ENCODE measurements at regions not wholly inside any gene's neighbourhood (a gene's known extent, or its start where the extent isn't known, plus 50 kb on each side); places are given as distances from the start of the nearest gene placed in this dataset.

DNA sequence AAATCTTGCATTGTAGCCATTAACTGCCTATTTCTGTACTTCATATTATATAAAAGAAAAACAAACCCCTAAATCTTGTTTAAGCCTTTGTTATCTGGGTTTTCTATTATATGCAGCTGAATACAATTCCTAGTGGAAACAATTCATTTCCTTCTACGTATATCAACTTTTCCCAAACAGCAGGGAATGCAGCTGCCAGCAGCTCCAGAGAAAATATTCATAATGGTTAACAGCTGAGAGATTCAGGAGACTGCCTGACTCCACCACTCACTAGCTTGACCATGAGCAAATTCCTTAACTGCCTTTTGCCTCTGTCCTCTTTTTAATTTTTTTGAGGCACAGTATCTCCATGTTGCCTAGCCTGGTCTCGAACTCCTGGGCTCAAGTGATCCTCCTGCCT, 146.2 kb downstream of the SPATA18 start:
- Histone ChIP-seq H3K27me3 (ENCODE audit: insufficient read depth, poor library complexity, severe bottlenecking) (no peaks in the 10 kb centered on the region), H3K4me3 (replicated peaks; ENCODE audit: insufficient read depth, low read length) (no peak overlapping the region), H3K27ac (replicated peaks) (no peak overlapping the region)
- no peak for TF ChIP-seq SPI1 (IDR thresholded peaks at IDR 0.05; ENCODE audit: borderline replicate concordance, low read depth)
- no peak for TF ChIP-seq POLR2AphosphoS5 (IDR thresholded peaks at IDR 0.05; ENCODE audit: low read depth)
- TF ChIP-seq, protein P1, sequence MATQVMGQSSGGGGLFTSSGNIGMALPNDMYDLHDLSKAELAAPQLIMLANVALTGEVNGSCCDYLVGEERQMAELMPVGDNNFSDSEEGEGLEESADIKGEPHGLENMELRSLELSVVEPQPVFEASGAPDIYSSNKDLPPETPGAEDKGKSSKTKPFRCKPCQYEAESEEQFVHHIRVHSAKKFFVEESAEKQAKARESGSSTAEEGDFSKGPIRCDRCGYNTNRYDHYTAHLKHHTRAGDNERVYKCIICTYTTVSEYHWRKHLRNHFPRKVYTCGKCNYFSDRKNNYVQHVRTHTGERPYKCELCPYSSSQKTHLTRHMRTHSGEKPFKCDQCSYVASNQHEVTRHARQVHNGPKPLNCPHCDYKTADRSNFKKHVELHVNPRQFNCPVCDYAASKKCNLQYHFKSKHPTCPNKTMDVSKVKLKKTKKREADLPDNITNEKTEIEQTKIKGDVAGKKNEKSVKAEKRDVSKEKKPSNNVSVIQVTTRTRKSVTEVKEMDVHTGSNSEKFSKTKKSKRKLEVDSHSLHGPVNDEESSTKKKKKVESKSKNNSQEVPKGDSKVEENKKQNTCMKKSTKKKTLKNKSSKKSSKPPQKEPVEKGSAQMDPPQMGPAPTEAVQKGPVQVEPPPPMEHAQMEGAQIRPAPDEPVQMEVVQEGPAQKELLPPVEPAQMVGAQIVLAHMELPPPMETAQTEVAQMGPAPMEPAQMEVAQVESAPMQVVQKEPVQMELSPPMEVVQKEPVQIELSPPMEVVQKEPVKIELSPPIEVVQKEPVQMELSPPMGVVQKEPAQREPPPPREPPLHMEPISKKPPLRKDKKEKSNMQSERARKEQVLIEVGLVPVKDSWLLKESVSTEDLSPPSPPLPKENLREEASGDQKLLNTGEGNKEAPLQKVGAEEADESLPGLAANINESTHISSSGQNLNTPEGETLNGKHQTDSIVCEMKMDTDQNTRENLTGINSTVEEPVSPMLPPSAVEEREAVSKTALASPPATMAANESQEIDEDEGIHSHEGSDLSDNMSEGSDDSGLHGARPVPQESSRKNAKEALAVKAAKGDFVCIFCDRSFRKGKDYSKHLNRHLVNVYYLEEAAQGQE (IDR thresholded peaks at IDR 0.05; ENCODE audit: insufficient replicate concordance, low read depth) = no peak
- DNase-seq (ENCODE audit: low read depth in 1 of 2, low spot score in 1 of 2) = no peak

- H3K4me3 ChIP-seq (replicated peaks; ENCODE audit: insufficient read depth, low read length) = no peak overlapping the region
Observed at GRCh38 chr4:52198294-52198693, 147.2 kb downstream of the SPATA18 start.

DNA sequence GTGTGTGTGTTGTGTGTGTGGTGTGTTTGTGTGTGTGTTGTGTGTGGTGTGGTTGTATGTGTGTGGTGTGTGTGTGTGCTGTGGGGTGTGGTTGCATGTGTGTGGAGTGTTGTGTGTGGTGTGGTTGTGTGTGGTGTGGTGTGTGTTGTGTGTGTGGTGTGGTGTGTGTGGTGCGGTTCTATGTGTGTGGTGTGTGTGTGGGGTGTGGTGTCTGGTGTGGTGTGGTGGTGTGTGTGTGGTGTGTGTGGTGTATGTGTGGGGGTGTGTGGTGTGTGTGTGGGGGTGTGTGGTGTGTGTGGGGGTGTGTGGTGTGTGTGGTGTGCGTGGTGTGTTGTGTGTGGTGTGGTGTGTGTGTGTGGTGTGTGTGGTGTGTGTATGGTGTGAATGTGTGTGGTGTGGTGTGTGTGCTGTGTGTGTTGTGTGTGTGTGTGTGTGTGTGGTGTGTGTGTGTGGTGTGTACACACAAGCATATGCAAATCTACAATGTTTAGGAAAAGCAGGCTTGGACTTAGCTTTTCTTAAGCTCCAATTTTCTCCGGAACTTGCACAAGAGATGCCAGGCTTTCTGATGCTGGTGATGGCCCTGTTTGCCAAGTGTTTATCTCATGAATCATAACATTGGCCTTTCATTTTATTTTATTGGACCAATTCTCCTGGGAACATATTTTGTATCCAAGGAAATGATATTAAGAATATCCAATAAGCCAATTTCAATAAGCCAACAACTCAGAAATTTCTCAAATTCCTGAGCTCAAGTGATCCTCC, 148.7 kb downstream of the SPATA18 start:
- Histone ChIP-seq H3K4me3 (replicated peaks; ENCODE audit: insufficient read depth, low read length) (no peak overlapping the region), H3K27ac (replicated peaks) (no peak overlapping the region), H3K27me3 (ENCODE audit: insufficient read depth, poor library complexity, severe bottlenecking) (no peaks in the 10 kb centered on the region)
- DNase-seq (ENCODE audit: low read depth in 1 of 2, low spot score in 1 of 2) = no peak
- TF ChIP-seq, protein P2, sequence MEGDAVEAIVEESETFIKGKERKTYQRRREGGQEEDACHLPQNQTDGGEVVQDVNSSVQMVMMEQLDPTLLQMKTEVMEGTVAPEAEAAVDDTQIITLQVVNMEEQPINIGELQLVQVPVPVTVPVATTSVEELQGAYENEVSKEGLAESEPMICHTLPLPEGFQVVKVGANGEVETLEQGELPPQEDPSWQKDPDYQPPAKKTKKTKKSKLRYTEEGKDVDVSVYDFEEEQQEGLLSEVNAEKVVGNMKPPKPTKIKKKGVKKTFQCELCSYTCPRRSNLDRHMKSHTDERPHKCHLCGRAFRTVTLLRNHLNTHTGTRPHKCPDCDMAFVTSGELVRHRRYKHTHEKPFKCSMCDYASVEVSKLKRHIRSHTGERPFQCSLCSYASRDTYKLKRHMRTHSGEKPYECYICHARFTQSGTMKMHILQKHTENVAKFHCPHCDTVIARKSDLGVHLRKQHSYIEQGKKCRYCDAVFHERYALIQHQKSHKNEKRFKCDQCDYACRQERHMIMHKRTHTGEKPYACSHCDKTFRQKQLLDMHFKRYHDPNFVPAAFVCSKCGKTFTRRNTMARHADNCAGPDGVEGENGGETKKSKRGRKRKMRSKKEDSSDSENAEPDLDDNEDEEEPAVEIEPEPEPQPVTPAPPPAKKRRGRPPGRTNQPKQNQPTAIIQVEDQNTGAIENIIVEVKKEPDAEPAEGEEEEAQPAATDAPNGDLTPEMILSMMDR (IDR thresholded peaks at IDR 0.05; ENCODE audit: insufficient read depth, low read length) = no peak
- no peak for TF ChIP-seq SPI1 (IDR thresholded peaks at IDR 0.05; ENCODE audit: borderline replicate concordance, low read depth)
- no peak for TF ChIP-seq POLR2AphosphoS5 (IDR thresholded peaks at IDR 0.05; ENCODE audit: low read depth)
- TF ChIP-seq, protein P1 (IDR thresholded peaks at IDR 0.05; ENCODE audit: insufficient replicate concordance, low read depth) = no peak
- TF ChIP-seq GABPA (IDR thresholded peaks at IDR 0.05; ENCODE audit: low read depth) = no peak

More at GRCh38 chr4:52198294-52198693, 147.2 kb downstream of the SPATA18 start:
- TF ChIP-seq, protein P1 (IDR thresholded peaks at IDR 0.05; ENCODE audit: insufficient replicate concordance, low read depth) = no peak
- no peak for TF ChIP-seq GABPA (IDR thresholded peaks at IDR 0.05; ENCODE audit: low read depth)
- no peak for TF ChIP-seq POLR2AphosphoS5 (IDR thresholded peaks at IDR 0.05; ENCODE audit: low read depth)
- TF ChIP-seq SPI1 (IDR thresholded peaks at IDR 0.05; ENCODE audit: borderline replicate concordance, low read depth) = no peak
- TF ChIP-seq, protein P2 (IDR thresholded peaks at IDR 0.05; ENCODE audit: insufficient read depth, low read length) = no peak
- Histone ChIP-seq H3K27ac (replicated peaks) (no peak overlapping the region), H3K27me3 (ENCODE audit: insufficient read depth, poor library complexity, severe bottlenecking) (no peaks in the 10 kb centered on the region)
- no peak for DNase-seq (ENCODE audit: low read depth in 1 of 2, low spot score in 1 of 2)
